IMR-90 (cell line): ENCODE measurements at regions not wholly inside any gene's neighbourhood (a gene's known extent, or its start where the extent isn't known, plus 50 kb on each side); places are given as distances from the start of the nearest gene placed in this dataset.

ENCODE experiments used
- ATAC-seq: fragments of 200-7000 bp; cut with Tn5 transposase; 2 replicates; pipeline ENCODE4 v1.9.1; 2020; ENCODE audit warnings: low read depth, mild to moderate bottlenecking, moderate library complexity
- BruUV-seq: library from RNA; stranded (reverse); fragments of 400-500 nt; replicated peaks from 2 replicates; lab custom pipeline; 2021; lab: Mats Ljungman, UMichigan
- CTCF ChIA-PET: fragments of 300-600 bp; formaldehyde crosslinking; extraction: SDS; loops from one replicate; lab custom pipeline; 2021; ENCODE audit warnings: antibody characterized with exemption; lab: Yijun Ruan, JAX
- POLR2A ChIA-PET: fragments of 300-600 bp; sonication (Branson Sonifier 250); formaldehyde crosslinking; loops from one replicate; lab custom pipeline; 2022; ENCODE audit warnings: antibody characterized with exemption; ENCODE audit not compliant: unreplicated experiment; lab: Charles Lee
- DNase-seq: peaks from one replicate; pipeline ENCODE4 v3.0.0; 2013
- H2AFZ ChIP-seq: replicated peaks from 2 replicates; pipeline ENCODE3; 2013; ENCODE audit warnings: low read length, mild to moderate bottlenecking; ENCODE audit not compliant: poor library complexity
- H2AK5ac ChIP-seq: 2 replicates; pipeline ENCODE4 v1.6.1; 2013; ENCODE audit warnings: low read depth, low read length, inconsistent platforms
- H2AK9ac ChIP-seq: replicated peaks from 2 replicates; pipeline ENCODE3; 2013; ENCODE audit warnings: mild to moderate bottlenecking, low read depth, low read length, moderate library complexity; ENCODE audit not compliant: poor library complexity
- H2BK120ac ChIP-seq: 2 replicates; pipeline ENCODE4 v1.6.1; 2013; ENCODE audit warnings: low read depth, low read length, inconsistent platforms
- H2BK15ac ChIP-seq: 3 replicates; pipeline ENCODE4 v1.6.1; 2013; ENCODE audit warnings: low read depth, low read length, inconsistent platforms
- H2BK20ac ChIP-seq: 2 replicates; pipeline ENCODE4 v1.6.1; 2013; ENCODE audit warnings: low read depth, mild to moderate bottlenecking, inconsistent platforms, low read length, moderate library complexity
- H2BK5ac ChIP-seq: 2 replicates; pipeline ENCODE4 v1.6.1; 2013; ENCODE audit warnings: mild to moderate bottlenecking, low read depth, low read length, inconsistent platforms; ENCODE audit not compliant: poor library complexity, severe bottlenecking
- H3K14ac ChIP-seq: replicated peaks from 2 replicates; pipeline ENCODE4 v1.6.1; 2013; ENCODE audit warnings: low read depth, low read length, inconsistent platforms
- H3K18ac ChIP-seq: 2 replicates; pipeline ENCODE4 v1.6.1; 2013; ENCODE audit warnings: low read depth, low read length, control low read depth
- H3K23ac ChIP-seq: 2 replicates; pipeline ENCODE4 v1.6.1; 2013; ENCODE audit warnings: low read depth, low read length, inconsistent platforms
- H3K27ac ChIP-seq: 2 replicates; pipeline ENCODE4 v1.5.1; 2013; ENCODE audit warnings: mild to moderate bottlenecking, control low read depth, low read length; ENCODE audit not compliant: insufficient read depth
- H3K27me3 ChIP-seq: 2 replicates; pipeline ENCODE4 v1.6.1; 2013; ENCODE audit warnings: low read length; ENCODE audit not compliant: control insufficient read depth, insufficient read depth
- H3K36me3 ChIP-seq: 2 replicates; pipeline ENCODE4 v1.6.1; 2013; ENCODE audit warnings: low read length, mixed read lengths; ENCODE audit not compliant: control insufficient read depth, insufficient read depth
- H3K4ac ChIP-seq: 2 replicates; pipeline ENCODE4 v1.6.1; 2013; ENCODE audit warnings: low read depth, low read length, inconsistent platforms
- H3K4me1 ChIP-seq: 2 replicates; pipeline ENCODE4 v1.6.1; 2013; ENCODE audit warnings: low read length, mixed read lengths; ENCODE audit not compliant: control insufficient read depth, insufficient read depth
- H3K4me2 ChIP-seq: 2 replicates; pipeline ENCODE4 v1.6.1; 2013; ENCODE audit warnings: low read depth, mild to moderate bottlenecking, control low read depth, low read length, moderate library complexity
- H3K4me3 ChIP-seq: 2 replicates; pipeline ENCODE4 v1.5.1; 2013; ENCODE audit warnings: low read depth, mild to moderate bottlenecking, control low read depth, low read length, moderate library complexity; ENCODE audit not compliant: insufficient read depth
- H3K56ac ChIP-seq: 2 replicates; pipeline ENCODE4 v1.6.1; 2013; ENCODE audit warnings: low read length, inconsistent platforms; ENCODE audit not compliant: insufficient read depth; ENCODE audit errors: extremely low read depth
- H3K79me1 ChIP-seq, 2 experiments: 2 replicates each; pipeline ENCODE4 v1.6.1; 2013; ENCODE audit warnings: low read length in 2 of 2, inconsistent platforms in 1 of 2, low read depth in 1 of 2
- H3K9ac ChIP-seq: 2 replicates; pipeline ENCODE4 v1.6.1; 2013; ENCODE audit warnings: low read depth, low read length, control low read depth
- H3K9me1 ChIP-seq: 2 replicates; pipeline ENCODE4 v1.6.1; 2013; ENCODE audit warnings: low read length, inconsistent platforms; ENCODE audit not compliant: insufficient read depth
- H3K9me3 ChIP-seq: 2 replicates; pipeline ENCODE4 v1.6.1; 2013; ENCODE audit warnings: low read length; ENCODE audit not compliant: control insufficient read depth, insufficient read depth
- H4K20me1 ChIP-seq: 2 replicates; pipeline ENCODE4 v1.6.1; 2013; ENCODE audit warnings: low read length, inconsistent platforms; ENCODE audit not compliant: insufficient read depth
- H4K5ac ChIP-seq: 2 replicates; pipeline ENCODE4 v1.6.1; 2013; ENCODE audit warnings: mild to moderate bottlenecking, low read depth, low read length, control low read depth
- H4K8ac ChIP-seq, 2 experiments: 2 replicates each; pipeline ENCODE4 v1.6.1; 2013; ENCODE audit warnings: low read depth in 2 of 2, low read length in 2 of 2, control low read depth in 1 of 2, inconsistent platforms in 1 of 2
- H4K91ac ChIP-seq: 2 replicates; pipeline ENCODE4 v1.6.1; 2013; ENCODE audit warnings: low read depth, low read length, inconsistent platforms; ENCODE audit not compliant: insufficient read depth
- BHLHE40 ChIP-seq: fragments of 150-350 bp; IDR thresholded peaks from 2 replicates; pipeline ENCODE4 v1.6.1; 2016; ENCODE audit warnings: mild to moderate bottlenecking, low read depth, low read length
- CEBPB ChIP-seq: IDR thresholded peaks from 2 replicates; pipeline ENCODE4 v1.6.1; 2012; ENCODE audit warnings: low read depth, low read length, improper control_type of control experiment
- MAZ ChIP-seq: IDR thresholded peaks from 2 replicates; pipeline ENCODE4 v1.6.1; 2012; ENCODE audit warnings: low read depth, mild to moderate bottlenecking, low read length, improper control_type of control experiment, moderate library complexity, borderline replicate concordance
- RFX5 ChIP-seq: IDR thresholded peaks from 2 replicates; pipeline ENCODE4 v1.8.0; 2012; ENCODE audit warnings: low read depth, mild to moderate bottlenecking, low read length, moderate library complexity
- dilution Hi-C: fragments of 300-500 bp; cut with HindIII; formaldehyde crosslinking; loops from one replicate; pipeline ENCODE4 v1.14.3; 2018; ENCODE audit warnings: low sequenced_read_pairs; ENCODE audit not compliant: unreplicated experiment
- in situ Hi-C: fragments of 300-500 bp; cut with MboI; formaldehyde crosslinking; loops from 3 replicates; pipeline ENCODE4 v1.14.3; 2019; ENCODE audit warnings: low sequenced_read_pairs, inconsistent platforms, mixed read lengths
- intact Hi-C: fragments of 100-400 bp; cut with micrococcal nuclease; formaldehyde crosslinking; loops from 2 replicates; pipeline ENCODE4 v1.10.0; 2022

GRCh38 chr7:159329818-159330378, 185.2 kb upstream of the VIPR2 start:
- no peaks in the 10 kb centered on the region for H4K20me1 ChIP-seq
- no peak overlapping the region for H4K5ac ChIP-seq
- no peak overlapping the region for H3K14ac ChIP-seq
- H2AK9ac ChIP-seq: no peak overlapping the region
- no peak overlapping the region for H3K23ac ChIP-seq
- ChIA-PET POLR2A (no interaction called here), CTCF (no interaction called here)
- no peak overlapping the region for H4K91ac ChIP-seq
- no peak overlapping the region for H2BK15ac ChIP-seq
- no peak overlapping the region for H2BK20ac ChIP-seq
- H3K9me3 ChIP-seq: peaks cover 5% of the 10 kb centered on the region
- intact Hi-C loops: no loop called here
- H3K9me1 ChIP-seq: no peaks in the 10 kb centered on the region
- H3K9ac ChIP-seq: no peak overlapping the region
- H4K8ac ChIP-seq: no peak overlapping the region
- in situ Hi-C loops: no loop called here
- H3K4me2 ChIP-seq: no peak overlapping the region
- ATAC-seq: no peak
- no peaks in the 10 kb centered on the region for H3K27me3 ChIP-seq
- no peak overlapping the region for H3K56ac ChIP-seq
- no peak for TF ChIP-seq RFX5
- no peak for TF ChIP-seq CEBPB
- no peak for TF ChIP-seq BHLHE40
- no peak for TF ChIP-seq MAZ
- H2AFZ ChIP-seq: no peak overlapping the region
- H3K36me3 ChIP-seq: no peaks in the 10 kb centered on the region
- H2AK5ac ChIP-seq: no peak overlapping the region
- H2BK5ac ChIP-seq: no peak overlapping the region
- H2BK120ac ChIP-seq: no peak overlapping the region
- no TSS peak for BruUV-seq
- no peak overlapping the region for H3K18ac ChIP-seq
- H3K4me3 ChIP-seq: no peak overlapping the region
- no peaks in the 10 kb centered on the region for H3K4me1 ChIP-seq
- DNase-seq: no peak
- H3K79me1 ChIP-seq: no peaks in the 10 kb centered on the region
- dilution Hi-C loops: no loop called here
- no peak overlapping the region for H3K4ac ChIP-seq
- H3K27ac ChIP-seq: no peak overlapping the region
